ENCODE measurements at regions not wholly inside any gene's neighbourhood (a gene's known extent, or its start where the extent isn't known, plus 50 kb on each side); places are given as distances from the start of the nearest gene placed in this dataset.

DNA sequence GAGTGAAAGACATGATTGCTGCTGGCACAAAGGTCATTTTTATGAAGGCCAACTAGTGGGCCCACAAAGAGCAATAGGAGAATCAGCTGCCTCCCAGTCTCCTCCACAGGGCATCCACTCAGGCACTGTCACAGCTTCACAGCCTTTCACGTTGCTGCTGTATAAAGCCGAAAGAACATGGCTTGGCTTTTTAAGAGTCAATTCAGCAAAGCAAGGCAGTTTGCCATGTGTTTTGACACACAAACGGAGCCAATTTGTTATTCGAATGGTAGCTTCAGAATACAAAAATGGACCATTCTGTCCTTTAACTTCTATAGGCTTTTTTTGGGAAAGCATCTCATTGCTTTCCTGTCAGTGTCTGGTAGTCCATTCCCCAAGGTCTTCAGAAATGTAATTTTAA lies 283.4 kb upstream of the PARD3B start:
- no peak for DNase-seq (ENCODE audit: low read depth in 4 of 4, low spot score in 3 of 4)

DNA sequence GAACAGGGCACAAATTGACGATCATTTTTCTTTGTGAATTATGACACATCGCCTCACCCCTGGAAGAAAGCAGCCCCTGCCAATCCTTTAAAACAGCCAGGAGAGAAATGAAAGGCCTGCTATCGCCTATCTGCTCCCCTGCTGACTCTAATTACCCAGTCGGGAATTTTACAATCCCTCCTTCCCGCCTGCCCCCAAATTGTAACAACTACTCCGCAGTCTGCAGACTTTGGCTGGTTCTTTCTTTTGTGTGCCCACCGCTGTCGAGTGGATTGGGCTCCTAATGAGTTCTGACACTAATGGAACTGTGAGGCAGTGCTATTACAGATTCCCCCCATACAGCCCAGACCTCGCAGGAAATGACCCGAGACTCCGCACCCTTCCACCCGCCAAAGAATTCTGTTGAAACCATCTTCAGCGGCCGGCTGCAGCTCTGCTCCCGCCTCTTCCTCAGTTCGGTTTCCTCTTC lies 281.2 kb upstream of the PARD3B start:
- no peak for DNase-seq (ENCODE audit: low read depth in 4 of 4, low spot score in 3 of 4)

DNA sequence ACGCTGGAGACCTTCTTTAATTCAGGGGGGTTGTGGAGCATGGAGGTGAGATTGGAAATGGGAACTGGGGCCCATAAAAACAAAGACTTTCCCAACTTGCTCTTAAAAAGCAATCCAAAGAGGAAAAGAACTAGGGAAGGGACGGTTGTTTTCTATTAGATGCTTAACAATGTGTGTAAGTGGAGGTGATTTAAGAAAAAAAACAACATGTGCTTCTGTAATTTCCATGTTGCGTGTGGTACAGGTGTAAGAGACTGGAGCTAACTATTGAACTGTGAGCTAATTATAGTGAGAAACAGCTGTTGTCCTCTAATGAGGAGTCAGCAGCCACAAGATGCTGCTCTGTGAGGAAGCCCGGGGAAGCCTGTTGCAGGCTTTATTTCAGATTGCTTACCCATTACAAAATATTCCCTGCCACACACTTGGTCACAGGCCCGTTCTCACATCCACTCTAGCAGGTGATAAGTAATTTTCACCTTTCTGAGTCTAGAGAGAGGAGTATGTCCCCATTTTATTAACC lies 280.6 kb upstream of the PARD3B start:
- no peak for DNase-seq (ENCODE audit: low read depth in 4 of 4, low spot score in 3 of 4)

DNA sequence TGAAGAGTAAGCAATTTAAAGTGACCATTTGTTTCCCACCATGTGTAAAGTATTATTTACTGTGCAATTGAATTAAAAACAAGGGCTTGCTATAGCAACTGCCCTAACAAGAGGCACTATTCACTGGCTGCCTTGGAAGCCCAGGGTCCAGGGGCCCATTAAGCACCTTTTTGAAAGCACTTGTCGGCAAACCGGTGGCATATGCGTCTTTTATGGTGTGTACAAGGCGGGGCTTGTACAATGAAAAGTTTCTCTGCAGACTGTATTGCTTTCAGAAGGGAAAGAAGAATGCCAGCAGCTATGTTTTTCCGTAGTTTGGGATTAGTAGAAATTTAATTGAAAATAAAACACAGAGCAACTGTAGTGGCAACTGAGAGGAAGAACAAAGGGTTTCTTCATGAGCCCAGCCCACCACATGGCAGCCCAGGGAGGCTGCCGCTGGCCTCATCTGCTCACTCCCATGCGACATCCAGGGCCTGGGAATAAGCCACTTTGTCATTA lies 279.5 kb upstream of the PARD3B start:
- DNase-seq (ENCODE audit: low read depth in 4 of 4, low spot score in 3 of 4) = no peak

DNA sequence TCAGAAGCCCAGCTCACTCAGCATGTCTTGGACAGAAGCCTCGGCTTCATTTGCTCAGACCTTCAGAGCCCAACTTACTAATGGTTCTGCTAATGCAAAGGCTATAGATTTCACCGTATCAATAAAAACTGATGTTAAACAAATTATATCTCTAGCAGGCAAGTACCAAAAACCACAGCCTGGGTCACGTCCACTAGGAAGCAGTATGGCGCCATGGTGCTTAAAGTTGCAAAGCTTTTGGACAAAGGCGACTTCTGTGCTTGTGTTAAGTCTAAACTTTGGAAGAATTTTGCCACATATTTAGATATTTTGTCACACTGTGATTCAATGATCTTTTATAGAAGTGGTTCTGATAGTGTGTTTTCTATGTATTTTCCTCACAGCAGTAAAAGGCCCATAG lies 276.8 kb upstream of the PARD3B start:
- no peak for DNase-seq (ENCODE audit: low read depth in 4 of 4, low spot score in 3 of 4)

DNA sequence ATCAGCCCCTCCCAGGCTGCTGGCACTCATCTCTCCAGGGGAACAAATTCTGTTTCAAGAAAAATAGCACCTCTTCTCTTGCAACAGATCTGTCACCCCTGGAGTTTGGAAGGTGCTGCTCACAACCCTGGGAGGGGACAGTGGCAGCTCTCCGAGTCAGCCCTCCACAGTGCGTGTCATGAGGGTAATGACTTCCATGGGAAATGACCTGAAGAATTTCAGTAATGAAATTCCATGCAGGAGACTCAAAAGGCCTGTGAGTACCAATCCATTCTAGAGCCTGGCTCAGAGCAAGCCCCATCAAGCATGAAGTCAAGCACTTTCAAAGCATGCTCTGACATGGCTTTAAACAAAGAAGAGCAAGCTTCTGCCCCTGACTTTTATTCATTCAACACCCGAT lies 276.3 kb upstream of the PARD3B start:
- DNase-seq (ENCODE audit: low read depth in 4 of 4, low spot score in 3 of 4) = no peak

DNA sequence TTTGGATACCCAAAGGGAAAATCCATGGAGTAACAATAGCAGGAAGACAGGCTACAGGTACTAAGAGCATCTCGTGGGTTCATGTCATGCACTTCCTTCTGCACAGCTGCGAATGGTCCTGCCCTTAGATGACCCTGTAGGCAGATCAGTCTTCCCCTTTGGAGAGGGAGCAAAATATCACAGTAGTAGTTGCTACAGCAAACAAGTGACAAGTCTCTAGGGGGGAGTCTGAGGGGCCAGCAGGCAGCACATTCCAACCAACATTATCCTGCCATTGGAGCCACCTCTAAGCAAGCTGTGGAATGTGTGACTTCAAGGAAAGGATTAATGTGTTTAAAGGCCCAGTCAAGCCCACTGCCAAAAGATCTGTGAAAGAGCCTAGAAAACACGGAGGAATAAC lies 273.2 kb upstream of the PARD3B start:
- DNase-seq (ENCODE audit: low read depth in 4 of 4, low spot score in 3 of 4) = no peak

DNA sequence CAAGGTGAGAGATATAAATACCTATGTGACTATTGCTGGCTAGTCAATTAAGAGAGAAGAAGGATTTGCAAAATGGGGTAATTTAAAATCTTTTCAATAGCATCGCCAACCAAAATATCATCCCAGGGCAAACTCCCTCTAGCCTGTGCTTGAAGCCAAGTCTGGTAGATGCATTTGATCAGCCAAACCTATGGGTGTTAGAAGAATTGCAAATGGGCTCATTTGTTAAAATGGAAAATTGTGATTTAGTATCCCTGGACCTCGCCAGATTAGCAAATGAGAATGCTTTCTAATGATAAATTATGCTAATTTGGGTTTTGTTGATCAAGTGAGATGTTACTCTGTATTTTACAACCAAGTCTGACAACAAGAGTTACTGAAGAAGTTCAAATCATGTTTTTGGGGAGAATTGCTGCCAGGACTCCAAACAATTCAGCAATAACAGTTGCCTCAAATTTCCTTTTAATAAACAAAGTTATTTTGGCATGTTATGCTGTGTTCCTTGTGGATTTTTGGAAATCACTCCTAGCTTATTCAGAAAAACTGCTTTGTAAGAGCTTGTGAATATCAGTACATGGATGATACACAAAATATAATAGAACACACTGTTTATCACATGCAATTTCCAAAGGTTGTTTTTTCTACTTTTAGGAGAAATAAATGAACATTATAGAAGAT lies 272.5 kb upstream of the PARD3B start:
- no peak for DNase-seq (ENCODE audit: low read depth in 4 of 4, low spot score in 3 of 4)

DNA sequence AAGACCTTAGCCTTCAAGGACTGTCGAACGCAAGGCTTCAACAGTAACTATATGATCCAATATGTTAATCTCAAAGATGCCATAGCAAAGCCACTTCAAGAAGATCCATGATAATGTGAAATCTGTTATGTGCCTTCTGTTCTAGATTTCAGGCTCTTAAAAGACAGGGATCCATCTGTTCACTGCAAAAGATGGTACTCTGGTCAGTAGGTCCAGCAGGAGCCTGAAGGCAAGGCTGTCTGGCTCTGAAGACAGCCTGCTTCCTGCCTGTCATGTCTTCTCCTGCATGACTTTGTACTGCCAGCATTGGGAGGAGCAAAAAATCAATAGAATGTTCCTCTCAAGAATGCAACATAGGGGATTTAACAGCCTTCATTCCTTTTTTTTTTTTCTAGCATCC lies 270.8 kb upstream of the PARD3B start:
- DNase-seq (ENCODE audit: low read depth in 4 of 4, low spot score in 3 of 4) = no peak

DNA sequence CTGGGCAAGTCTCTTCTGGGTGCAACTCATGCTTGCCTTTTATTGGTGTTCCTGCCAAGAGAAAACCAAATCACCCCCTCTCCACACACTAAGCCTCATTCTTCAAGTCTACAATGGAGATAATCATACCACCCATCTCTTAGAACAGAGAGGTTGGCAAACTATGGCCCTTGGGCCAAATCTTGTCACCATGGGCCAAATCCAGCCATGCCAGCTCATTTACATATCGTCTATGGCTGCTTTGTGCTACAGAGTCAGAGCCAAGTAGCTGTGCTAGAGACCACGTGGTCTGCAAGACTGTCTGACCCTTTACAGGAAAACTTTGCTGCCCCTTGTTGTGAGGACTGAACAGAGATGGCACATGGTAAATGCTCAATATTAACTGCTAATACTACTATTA lies 270.3 kb upstream of the PARD3B start:
- no peak for DNase-seq (ENCODE audit: low read depth in 4 of 4, low spot score in 3 of 4)

DNA sequence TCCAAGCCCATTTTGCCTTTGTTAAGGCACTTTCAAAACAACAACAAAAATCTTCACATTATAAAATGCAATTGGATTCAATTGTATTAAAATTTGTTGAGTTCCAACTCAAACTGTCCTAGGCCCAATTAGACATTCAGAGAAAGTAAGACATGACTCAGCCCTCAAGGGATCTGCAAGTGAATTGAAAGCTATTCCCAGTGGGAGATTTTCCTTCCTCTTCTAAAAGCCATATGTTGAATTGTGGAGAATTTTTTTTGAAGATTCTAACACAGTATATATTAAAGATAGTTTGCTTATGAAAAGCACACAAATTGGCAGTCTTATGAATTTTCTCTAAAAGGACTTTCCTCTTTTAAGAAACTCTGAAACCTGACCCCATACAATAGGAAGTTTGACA lies 268.0 kb upstream of the PARD3B start:
- DNase-seq (ENCODE audit: low read depth in 4 of 4, low spot score in 3 of 4) = no peak

DNA sequence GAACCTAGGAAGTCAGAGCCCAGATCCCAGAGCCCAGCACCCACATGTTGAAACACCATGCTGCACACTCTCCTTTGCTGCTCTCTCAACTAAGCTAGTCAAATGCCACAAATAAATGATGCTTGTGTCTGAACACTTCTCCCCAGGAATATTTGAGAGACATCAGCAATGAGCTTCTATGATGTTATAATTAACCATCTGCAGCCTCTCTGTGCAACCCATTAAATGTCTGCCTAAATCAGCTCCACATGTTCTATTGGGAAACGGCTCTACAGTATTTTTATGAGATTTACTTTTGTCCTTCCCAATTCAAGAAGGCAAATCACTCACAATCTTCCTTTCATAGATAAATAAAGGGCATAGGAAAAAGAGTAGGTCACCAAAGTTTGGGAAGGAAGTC lies 266.8 kb upstream of the PARD3B start:
- DNase-seq (ENCODE audit: low read depth in 4 of 4, low spot score in 3 of 4) = no peak

DNA sequence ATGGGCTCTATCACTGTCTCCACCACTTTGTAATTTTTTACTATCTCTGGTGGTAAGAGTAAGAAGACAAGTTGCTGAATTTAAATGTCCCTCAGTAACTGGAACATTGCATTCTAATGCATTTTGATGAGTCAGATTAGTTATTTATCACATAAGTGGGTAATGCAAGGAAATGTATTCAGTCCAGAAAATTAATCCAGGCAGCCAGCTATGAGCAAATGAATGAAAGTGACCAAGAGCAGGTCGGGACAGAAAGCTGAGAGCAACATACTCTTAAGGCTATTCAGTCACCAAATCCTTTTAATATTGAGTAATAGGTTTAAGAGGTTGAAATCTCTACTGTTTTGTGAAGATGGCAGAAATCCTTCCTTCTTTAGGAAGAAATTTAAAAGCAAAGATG lies 265.5 kb upstream of the PARD3B start:
- DNase-seq (ENCODE audit: low read depth in 4 of 4, low spot score in 3 of 4) = no peak

DNA sequence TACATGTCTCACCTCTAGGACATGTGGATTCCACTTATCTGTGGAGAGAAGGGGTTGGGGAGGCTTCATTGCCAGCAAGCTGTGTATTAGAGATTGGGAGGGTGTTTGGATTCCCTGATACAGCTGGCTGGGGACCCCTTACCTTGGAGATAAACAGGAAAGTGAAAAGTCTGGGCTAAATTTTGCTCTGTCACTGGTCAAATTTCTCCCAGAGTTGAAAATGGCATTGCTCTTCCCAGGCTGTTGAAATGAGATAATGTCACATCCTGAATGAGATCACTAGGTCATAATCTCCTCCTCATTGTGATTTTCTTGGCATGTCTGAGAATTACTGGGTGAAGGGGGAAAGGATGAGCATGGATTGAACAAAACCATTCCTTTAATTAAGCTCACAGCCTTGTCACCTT lies 265.0 kb upstream of the PARD3B start:
- no peak for DNase-seq (ENCODE audit: low read depth in 4 of 4, low spot score in 3 of 4)

DNA sequence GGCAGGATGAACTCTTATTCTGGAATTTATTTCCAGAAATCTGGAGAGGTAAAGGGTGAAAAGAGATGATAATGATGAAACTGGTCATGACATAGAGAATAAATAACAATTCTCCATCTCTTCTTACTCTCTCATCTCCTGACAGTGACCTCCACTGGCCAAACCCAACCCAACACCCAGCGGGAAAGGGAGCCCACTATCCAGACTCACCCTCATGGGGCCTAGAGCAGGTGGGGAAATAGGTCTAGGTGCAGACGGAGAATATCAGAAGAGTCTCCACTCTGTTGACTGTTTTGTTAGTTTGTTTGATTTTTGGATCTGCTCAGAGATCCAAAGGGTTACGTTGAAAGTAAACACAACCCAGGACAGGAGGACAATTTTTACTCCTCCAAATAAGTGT lies 263.2 kb upstream of the PARD3B start:
- DNase-seq (ENCODE audit: low read depth in 4 of 4, low spot score in 3 of 4) = no peak

DNA sequence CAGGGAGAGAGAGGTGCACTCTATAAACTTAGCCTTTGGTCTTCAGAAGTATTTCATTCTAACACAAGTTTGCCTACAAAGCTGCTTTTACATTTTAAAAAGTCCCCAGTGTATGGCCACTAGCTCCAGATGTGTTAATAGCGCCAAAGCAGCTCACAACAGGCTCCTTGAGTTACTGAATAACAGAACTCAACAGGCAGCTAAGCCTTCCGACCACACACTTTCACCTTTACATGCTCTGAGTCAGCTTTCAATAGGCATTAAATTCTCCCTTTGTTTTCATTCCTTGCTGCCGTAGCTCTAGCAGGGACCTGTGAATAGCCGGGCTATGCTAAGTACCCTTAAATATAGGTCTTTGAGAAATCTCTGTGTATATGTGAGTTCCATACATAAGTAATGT lies 262.8 kb upstream of the PARD3B start:
- peak in 2 of 4 donors; percentile 45 to 47 for DNase-seq (ENCODE audit: low read depth in 4 of 4, low spot score in 3 of 4)

DNA sequence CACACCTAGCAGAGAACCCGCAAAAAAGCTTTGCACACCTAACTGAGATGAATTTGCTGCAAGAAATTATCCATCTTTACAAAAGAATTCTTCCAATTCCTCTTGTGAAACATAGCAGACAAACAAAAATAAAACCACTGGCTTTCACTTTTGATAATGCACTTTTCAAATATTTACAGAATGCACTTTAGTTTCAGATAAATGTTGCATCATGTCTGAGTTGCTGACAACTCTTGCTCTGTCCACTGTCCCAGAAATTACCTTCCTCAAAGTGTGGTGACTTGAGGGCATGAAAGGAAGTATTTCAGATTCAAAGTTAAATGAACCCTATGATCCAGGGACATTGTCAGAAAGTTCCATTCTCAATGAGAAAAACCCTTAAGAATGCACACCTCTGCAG lies 256.2 kb upstream of the PARD3B start:
- no peak for DNase-seq (ENCODE audit: low read depth in 4 of 4, low spot score in 3 of 4)

DNA sequence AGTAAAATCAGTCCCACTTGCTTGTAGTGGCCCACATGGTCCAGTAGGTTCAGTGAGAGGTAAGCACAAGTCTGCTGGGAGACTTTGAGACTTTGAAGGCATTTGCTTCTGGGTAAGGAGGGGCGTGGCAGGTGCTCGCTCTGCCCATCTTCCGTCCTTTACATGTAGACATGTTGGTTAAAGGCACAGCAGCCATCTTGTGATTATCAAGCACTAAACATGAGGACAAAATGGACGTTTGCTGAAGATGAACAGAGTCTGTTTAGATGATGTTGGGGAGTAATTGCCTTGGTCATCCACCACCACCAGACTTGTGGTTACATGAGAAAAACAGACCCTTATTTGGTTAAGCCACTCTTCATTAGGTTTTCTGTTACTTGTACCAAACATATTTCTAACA lies 252.8 kb upstream of the PARD3B start:
- no peak for DNase-seq (ENCODE audit: low read depth in 4 of 4, low spot score in 3 of 4)

DNA sequence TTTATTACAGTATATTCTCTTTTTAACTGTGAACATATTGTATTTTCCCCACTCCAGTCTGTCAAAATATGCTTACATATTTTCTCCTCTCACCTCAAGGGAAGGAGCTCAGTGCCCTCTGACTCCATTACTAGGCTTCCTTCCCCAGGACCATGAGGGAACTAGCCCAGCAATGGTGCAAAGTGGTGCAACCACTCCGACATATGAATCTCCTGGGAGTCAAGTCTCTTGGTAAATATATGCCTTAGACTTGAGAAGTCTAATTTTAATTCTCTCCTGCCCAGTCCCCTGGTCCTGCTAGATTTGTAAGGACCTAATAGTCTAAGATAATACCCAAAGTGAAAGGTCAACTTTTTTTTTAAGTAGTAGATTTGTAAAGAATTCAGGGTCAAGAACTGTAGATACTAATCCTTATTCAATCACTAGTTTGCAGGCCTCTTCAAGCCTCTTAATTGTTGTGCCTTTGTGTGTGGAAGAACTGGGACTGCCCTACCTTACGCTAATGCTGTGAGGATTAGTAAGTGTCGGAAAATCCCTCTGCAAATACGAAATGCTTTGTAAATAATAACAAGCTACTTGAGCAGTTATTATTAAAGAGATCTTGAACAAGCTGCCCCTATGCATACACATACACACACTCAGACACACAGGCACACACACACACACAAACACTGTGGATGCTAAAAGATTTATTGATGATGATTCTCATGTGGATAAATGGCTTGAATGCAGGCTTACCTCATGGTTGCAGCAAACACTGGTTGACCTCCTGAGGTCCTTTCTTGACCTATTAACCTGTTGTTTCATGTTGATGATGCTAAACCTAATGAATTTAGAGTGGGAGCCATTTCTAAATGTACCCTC lies 251.2 kb upstream of the PARD3B start:
- DNase-seq (ENCODE audit: low read depth in 4 of 4, low spot score in 3 of 4) = no peak

DNA sequence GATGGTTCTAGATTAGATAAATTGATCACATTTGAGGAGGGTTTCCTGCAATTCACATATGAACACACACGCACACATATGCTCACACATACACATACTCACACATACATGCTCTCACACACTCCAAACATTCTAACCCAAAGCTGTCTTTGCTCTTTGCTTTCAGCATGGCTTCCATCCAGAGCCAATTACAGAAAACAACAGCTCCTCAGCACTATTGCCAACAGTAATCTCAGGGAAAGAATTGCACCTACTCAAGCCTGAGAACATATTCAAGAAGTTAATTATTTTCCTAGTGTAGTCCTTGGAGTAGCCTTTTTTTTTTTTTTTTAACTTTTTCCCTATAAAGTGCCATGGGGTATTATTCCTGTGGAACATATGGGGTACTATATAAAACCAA lies 246.9 kb upstream of the PARD3B start:
- peak in 1 of 4 donors; percentile 17 for DNase-seq (ENCODE audit: low read depth in 4 of 4, low spot score in 3 of 4)

DNA sequence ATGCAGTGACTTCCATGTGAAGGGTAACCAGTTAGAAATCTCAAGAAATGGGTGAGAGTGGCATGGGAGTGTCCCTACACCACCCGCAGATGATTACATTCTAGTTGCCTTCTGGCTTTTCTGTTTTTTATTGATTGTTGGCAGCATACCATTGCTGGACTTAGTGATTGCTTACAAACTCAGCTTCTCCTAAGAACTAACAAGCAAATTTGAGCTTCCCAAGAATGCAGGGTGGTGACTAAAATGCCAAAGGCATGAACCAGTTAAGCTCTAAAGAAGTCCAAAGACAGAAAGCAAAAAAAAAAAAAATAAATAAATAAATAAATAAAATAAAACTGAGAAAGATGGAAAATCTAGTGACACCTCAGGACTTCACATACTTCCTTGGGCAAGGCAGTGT lies 245.5 kb upstream of the PARD3B start:
- DNase-seq (ENCODE audit: low read depth in 4 of 4, low spot score in 3 of 4) = no peak

DNA sequence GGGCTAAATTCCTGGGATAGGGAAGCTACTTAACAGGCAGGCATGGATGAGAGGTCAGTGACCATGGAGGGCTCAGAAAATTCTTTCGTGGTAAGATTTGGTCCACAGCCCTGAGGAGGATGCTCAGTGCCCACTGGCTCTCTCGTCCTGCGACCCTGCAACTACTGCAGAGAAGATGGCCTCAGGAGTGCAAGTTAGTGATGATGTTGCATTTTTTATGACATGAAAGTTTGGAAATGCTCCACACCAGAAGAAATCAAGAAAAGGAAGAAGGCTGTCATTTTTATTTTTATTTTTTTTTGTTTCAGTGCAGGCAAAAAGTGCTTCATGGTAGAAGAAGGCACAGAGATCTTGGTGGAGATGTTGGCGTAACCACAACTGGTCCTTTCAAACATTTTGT lies 238.6 kb upstream of the PARD3B start:
- no peak for DNase-seq (ENCODE audit: low read depth in 4 of 4, low spot score in 3 of 4)
